ENCODE measurements at regions not wholly inside any gene's neighbourhood (a gene's known extent, or its start where the extent isn't known, plus 50 kb on each side); places are given as distances from the start of the nearest gene placed in this dataset.
"Not testable (repeated sequence)": the region's sequence is repeated elsewhere in the genome, so short reads cannot be mapped to it uniquely, and the experiment has no call there.

GRCh38 chr6:68056596-68056995 lies 578.5 kb upstream of the ADGRB3 start:
- DNase-seq = not testable (repeated sequence)

DNA sequence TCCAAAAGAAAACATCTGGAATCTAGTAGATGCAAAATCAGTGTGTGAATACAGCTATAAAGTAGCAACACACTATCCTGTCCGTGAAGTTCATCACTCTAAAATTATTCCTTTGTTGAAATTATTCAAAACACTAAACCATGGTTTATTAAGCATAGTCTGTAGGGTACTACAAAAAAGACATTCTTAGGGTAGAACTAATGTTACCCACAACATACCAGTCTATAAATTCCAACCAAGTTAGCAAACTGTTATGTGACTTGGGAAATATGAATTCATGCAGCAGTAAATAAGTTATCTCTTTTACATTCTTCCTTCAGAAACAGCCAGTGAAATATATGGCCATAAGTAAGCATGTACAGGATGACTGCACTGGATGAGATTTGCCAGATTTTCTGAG lies 580.3 kb upstream of the ADGRB3 start:
- no peak for DNase-seq

DNA sequence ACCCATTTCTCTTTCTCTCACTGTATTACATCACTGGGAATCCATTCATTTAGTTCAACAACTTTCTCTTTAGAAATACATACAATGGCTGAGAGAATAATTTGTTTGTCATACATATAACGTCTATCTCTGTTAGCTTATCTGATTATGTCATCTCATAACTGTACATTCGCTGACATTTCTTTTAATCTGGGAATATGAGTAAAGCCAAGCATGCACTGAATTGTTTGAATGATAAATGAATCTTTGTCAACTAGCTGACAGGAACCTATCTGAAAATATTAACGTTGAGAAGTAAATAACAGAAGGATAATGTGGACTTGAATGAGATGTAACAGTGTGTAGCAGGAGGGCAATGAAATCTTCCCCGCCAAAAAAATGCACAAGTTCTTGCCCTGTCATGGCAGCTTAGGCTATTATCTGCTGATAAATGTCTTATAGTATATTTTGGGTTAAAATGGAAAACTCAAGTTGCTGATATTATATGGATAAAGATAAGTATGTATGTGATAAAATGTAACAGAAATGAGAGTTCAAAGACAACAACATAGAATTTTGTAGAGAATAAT lies 581.2 kb upstream of the ADGRB3 start:
- no peak for DNase-seq

DNA sequence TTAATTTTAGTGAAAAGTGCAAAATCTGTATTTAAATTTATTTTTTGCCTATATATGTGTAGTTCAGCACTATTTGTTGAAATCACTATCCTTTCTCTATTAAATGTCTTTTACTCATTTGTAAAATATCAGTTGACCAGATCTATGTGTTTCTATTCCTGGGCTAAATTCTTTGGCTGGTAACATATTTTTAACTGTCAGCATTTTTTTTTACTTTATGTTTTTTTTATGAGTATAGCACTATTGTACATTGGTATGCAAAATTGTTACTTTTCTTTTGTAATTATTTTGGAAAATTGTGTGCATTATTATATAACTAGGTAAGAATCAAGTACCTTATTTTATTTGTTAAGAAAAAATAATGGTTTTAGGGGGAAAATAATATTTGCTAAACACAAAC lies 582.8 kb upstream of the ADGRB3 start:
- DNase-seq = no peak

DNA sequence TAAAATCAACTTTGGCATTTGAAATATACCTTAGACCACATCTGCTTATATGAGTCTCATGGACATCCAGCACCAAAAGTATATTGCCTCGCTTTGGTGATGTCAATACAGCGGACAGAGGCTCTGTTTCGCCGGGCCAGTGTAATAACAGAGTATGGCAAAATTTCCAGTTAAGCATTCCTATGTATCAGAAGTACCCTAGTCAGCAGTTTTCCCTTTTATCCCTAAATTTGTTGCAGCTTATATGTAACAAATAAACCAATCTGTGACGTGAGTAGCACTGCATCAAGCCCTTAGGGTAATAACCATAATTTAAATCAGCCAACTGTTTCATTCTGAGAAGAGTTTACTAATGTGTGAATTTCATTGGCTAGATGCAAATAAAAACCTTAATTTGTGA lies 585.5 kb upstream of the ADGRB3 start:
- no peak for DNase-seq

GRCh38 chr6:68046756-68047155 lies 588.3 kb upstream of the ADGRB3 start:
- DNase-seq = no peak

DNA sequence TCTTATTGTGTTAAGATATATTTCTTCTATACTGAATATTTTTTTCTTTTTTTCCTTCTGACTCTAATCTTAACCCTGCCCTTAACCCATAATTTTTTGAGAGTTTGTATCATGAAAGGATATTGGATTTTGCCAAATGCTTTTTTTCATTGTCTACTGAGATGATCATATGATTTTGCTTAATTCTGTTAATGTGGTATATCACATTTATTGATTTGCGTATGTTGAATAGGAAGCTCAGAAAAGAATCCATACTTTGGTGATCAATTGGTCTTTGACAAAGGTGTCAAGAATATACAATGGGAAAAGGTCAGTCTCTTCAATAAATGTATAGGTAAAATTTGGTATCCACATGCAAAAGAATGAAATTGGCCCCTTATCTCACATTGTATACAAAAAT lies 588.8 kb upstream of the ADGRB3 start:
- DNase-seq = no peak

DNA sequence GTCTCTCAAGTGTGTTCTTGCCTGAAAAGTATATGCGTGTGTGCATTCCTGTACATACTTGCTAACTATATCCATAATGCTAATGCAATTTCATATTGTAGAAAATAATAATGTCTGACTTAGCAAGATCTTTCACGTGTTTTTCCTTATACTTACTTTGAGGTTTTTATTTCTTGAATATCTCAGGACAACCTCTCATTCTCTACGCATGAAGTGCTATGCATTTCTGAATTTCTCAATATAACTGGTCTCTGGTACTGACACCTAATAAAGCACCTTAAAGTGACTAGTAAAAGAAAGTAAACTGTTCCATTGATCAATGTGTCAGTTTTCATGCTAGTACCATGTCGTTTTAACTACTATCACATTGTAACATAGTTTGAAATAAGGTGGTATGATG lies 589.9 kb upstream of the ADGRB3 start:
- no peak for DNase-seq

GRCh38 chr6:68044264-68044663 lies 590.8 kb upstream of the ADGRB3 start:
- DNase-seq = no peak

GRCh38 chr6:68043122-68043398 lies 592.0 kb upstream of the ADGRB3 start:
- DNase-seq = no peak

DNA sequence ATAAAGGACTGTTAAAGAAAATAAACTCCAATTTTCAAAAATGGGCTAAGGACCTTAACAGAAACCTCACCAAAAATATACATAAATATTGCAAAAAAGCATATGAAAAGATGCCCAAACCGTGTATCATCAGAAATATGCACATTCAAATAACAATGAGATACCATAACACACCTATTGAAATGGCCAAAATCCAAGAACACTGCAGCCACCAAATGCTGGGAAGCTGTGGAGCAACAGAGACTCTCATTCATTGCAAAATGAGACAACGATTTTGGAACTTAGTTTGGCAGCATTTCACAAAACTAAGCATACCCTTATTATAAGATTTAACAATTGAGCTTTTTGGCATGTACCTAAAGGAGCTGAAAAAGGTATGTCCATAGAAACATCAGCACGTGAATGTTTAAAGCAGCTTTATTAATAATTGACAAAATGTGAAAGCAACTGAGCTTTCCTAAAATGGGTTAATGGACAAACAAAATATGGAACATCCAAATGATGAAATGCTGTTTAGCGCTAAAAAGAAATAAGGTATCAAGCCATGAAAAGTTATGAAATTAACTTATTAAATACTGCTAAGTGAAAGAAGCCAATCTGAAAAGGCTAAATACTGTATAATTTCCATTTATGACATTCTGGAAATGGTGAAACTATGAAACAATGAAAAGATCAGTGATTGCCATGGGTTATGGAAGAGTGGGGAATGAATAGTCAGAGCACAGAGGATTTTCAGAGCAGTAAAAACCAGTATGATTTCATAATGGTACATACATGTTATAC lies 592.6 kb upstream of the ADGRB3 start:
- DNase-seq = no peak

- DNase-seq = no peak
Measured at GRCh38 chr6:68040780-68041179, 594.3 kb upstream of the ADGRB3 start.

GRCh38 chr6:68040312-68040778 lies 594.7 kb upstream of the ADGRB3 start:
- no peak for DNase-seq

- DNase-seq = no peak
Measured at GRCh38 chr6:68039641-68040311, 595.3 kb upstream of the ADGRB3 start.

GRCh38 chr6:68038815-68039408 lies 596.2 kb upstream of the ADGRB3 start:
- DNase-seq = no peak

GRCh38 chr6:68032217-68032616 lies 602.9 kb upstream of the ADGRB3 start:
- DNase-seq = no peak

GRCh38 chr6:68031054-68031453 lies 604.0 kb upstream of the ADGRB3 start:
- no peak for DNase-seq

- DNase-seq = no peak
Measured at GRCh38 chr6:68026483-68026882, 608.6 kb upstream of the ADGRB3 start.

- no peak for DNase-seq
Measured at GRCh38 chr6:68025764-68026163, 609.3 kb upstream of the ADGRB3 start.

- no peak for DNase-seq
Measured at GRCh38 chr6:68024570-68025269, 610.4 kb upstream of the ADGRB3 start.

GRCh38 chr6:68022968-68023367 lies 612.1 kb upstream of the ADGRB3 start:
- not testable (repeated sequence) for DNase-seq

- no peak for DNase-seq
Measured at GRCh38 chr6:68013780-68014515, 621.1 kb upstream of the ADGRB3 start.
